Amygdala (tissue), 56 donors: ENCODE measurements at regions not wholly inside any gene's neighbourhood (a gene's known extent, or its start where the extent isn't known, plus 50 kb on each side); places are given as distances from the start of the nearest gene placed in this dataset.
"Not testable (repeated sequence)": the region's sequence is repeated elsewhere in the genome, so short reads cannot be mapped to it uniquely, and the experiment has no call there.

ENCODE experiments used
- DNase-seq, 56 donors: peaks; one replicate each; lab custom pipeline; 2025; lab: John Stamatoyannopoulos, UW

GRCh38 chr19:7400815-7401214, 52.1 kb downstream of the ARHGEF18 start:
- no peak for DNase-seq

GRCh38 chr19:7401694-7402093, 53.0 kb downstream of the ARHGEF18 start:
- DNase-seq = no peak

- not testable (repeated sequence) for DNase-seq
Observed at GRCh38 chr19:7405482-7405881, 56.7 kb downstream of the ARHGEF18 start.

- DNase-seq = peak in 1 of 56 donors; percentile 17
Observed at GRCh38 chr19:7408251-7408650, 59.5 kb downstream of the ARHGEF18 start.

GRCh38 chr19:7410946-7411345, 62.2 kb downstream of the ARHGEF18 start:
- no peak for DNase-seq

GRCh38 chr19:7413629-7414028, 64.9 kb downstream of the ARHGEF18 start:
- DNase-seq = no peak

GRCh38 chr19:7415163-7415856, 66.6 kb downstream of the ARHGEF18 start:
- no peak for DNase-seq

- no peak for DNase-seq
Observed at GRCh38 chr19:7415857-7416371, 67.2 kb downstream of the ARHGEF18 start.

- no peak for DNase-seq
Observed at GRCh38 chr19:7417671-7418324, 69.1 kb downstream of the ARHGEF18 start.

- no peak for DNase-seq
Observed at GRCh38 chr19:7418596-7418995, 69.9 kb downstream of the ARHGEF18 start.

- no peak for DNase-seq
Observed at GRCh38 chr19:7419153-7419552, 69.7 kb downstream of the PEX11G start.

GRCh38 chr19:7419777-7420439, 68.9 kb downstream of the PEX11G start:
- no peak for DNase-seq

- no peak for DNase-seq
Observed at GRCh38 chr19:7421941-7422744, 66.7 kb downstream of the PEX11G start.
